ENCODE measurements at regions not wholly inside any gene's neighbourhood (a gene's known extent, or its start where the extent isn't known, plus 50 kb on each side); places are given as distances from the start of the nearest gene placed in this dataset.
"Not testable (repeated sequence)": the region's sequence is repeated elsewhere in the genome, so short reads cannot be mapped to it uniquely, and the experiment has no call there.

GRCh38 chr1:178572604-178573003, 59.7 kb downstream of the TEX35 start:
- no peak for DNase-seq

- no peak for DNase-seq
Measured at GRCh38 chr1:178573330-178573729, 60.4 kb downstream of the TEX35 start.

GRCh38 chr1:178574345-178574744, 61.4 kb downstream of the TEX35 start:
- DNase-seq, result no peak

- DNase-seq, result no peak
Measured at GRCh38 chr1:178575611-178576361, 62.9 kb downstream of the TEX35 start.

- DNase-seq, result no peak
Measured at GRCh38 chr1:178576841-178577240, 63.9 kb downstream of the TEX35 start.

- no peak for DNase-seq
Measured at GRCh38 chr1:178577882-178578281, 65.0 kb downstream of the TEX35 start.

GRCh38 chr1:178578541-178578940, 65.6 kb downstream of the TEX35 start:
- DNase-seq, result no peak

GRCh38 chr1:178579095-178579494, 66.2 kb downstream of the TEX35 start:
- DNase-seq, result no peak

GRCh38 chr1:178579562-178579961, 66.7 kb downstream of the TEX35 start:
- DNase-seq, result no peak

GRCh38 chr1:178580096-178580495, 67.2 kb downstream of the TEX35 start:
- DNase-seq, result no peak

- DNase-seq, result no peak
Measured at GRCh38 chr1:178580876-178581275, 68.0 kb downstream of the TEX35 start.

GRCh38 chr1:178581351-178582303, 68.7 kb downstream of the TEX35 start:
- DNase-seq, result no peak

- DNase-seq, result no peak
Measured at GRCh38 chr1:178587096-178587495, 74.2 kb downstream of the TEX35 start.

GRCh38 chr1:178587975-178588374, 75.1 kb downstream of the TEX35 start:
- no peak for DNase-seq

GRCh38 chr1:178589042-178589441, 76.1 kb downstream of the TEX35 start:
- DNase-seq, result not testable (repeated sequence)

GRCh38 chr1:178591811-178592210, 78.9 kb downstream of the TEX35 start:
- DNase-seq, result not testable (repeated sequence)

- no peak for DNase-seq
Measured at GRCh38 chr1:178593515-178593914, 80.6 kb downstream of the TEX35 start.

- DNase-seq, result no peak
Measured at GRCh38 chr1:178594133-178594532, 81.2 kb downstream of the TEX35 start.

GRCh38 chr1:178595491-178595890, 82.6 kb downstream of the TEX35 start:
- no peak for DNase-seq

GRCh38 chr1:178599087-178599486, 86.2 kb downstream of the TEX35 start:
- no peak for DNase-seq

- DNase-seq, result no peak
Measured at GRCh38 chr1:178599745-178600144, 86.8 kb downstream of the TEX35 start.

- DNase-seq, result no peak
Measured at GRCh38 chr1:178603926-178604325, 91.0 kb downstream of the TEX35 start.

GRCh38 chr1:178606839-178607238, 93.9 kb downstream of the TEX35 start:
- no peak for DNase-seq
